IMR-90 (cell line): ENCODE measurements at regions not wholly inside any gene's neighbourhood (a gene's known extent, or its start where the extent isn't known, plus 50 kb on each side); places are given as distances from the start of the nearest gene placed in this dataset.

ENCODE experiments used
- ATAC-seq: fragments of 200-7000 bp; cut with Tn5 transposase; 2 replicates; pipeline ENCODE4 v1.9.1; 2020; ENCODE audit warnings: low read depth, mild to moderate bottlenecking, moderate library complexity
- BruUV-seq: library from RNA; stranded (reverse); fragments of 400-500 nt; replicated peaks from 2 replicates; lab custom pipeline; 2021; lab: Mats Ljungman, UMichigan
- CTCF ChIA-PET: fragments of 300-600 bp; formaldehyde crosslinking; extraction: SDS; loops from one replicate; lab custom pipeline; 2021; ENCODE audit warnings: antibody characterized with exemption; lab: Yijun Ruan, JAX
- POLR2A ChIA-PET: fragments of 300-600 bp; sonication (Branson Sonifier 250); formaldehyde crosslinking; loops from one replicate; lab custom pipeline; 2022; ENCODE audit warnings: antibody characterized with exemption; ENCODE audit not compliant: unreplicated experiment; lab: Charles Lee
- DNase-seq: peaks from one replicate; pipeline ENCODE4 v3.0.0; 2013
- H2AFZ ChIP-seq: replicated peaks from 2 replicates; pipeline ENCODE3; 2013; ENCODE audit warnings: low read length, mild to moderate bottlenecking; ENCODE audit not compliant: poor library complexity
- H2AK5ac ChIP-seq: 2 replicates; pipeline ENCODE4 v1.6.1; 2013; ENCODE audit warnings: low read depth, low read length, inconsistent platforms
- H2AK9ac ChIP-seq: replicated peaks from 2 replicates; pipeline ENCODE3; 2013; ENCODE audit warnings: mild to moderate bottlenecking, low read depth, low read length, moderate library complexity; ENCODE audit not compliant: poor library complexity
- H2BK120ac ChIP-seq: 2 replicates; pipeline ENCODE4 v1.6.1; 2013; ENCODE audit warnings: low read depth, low read length, inconsistent platforms
- H2BK15ac ChIP-seq: 3 replicates; pipeline ENCODE4 v1.6.1; 2013; ENCODE audit warnings: low read depth, low read length, inconsistent platforms
- H2BK20ac ChIP-seq: 2 replicates; pipeline ENCODE4 v1.6.1; 2013; ENCODE audit warnings: low read depth, mild to moderate bottlenecking, inconsistent platforms, low read length, moderate library complexity
- H2BK5ac ChIP-seq: 2 replicates; pipeline ENCODE4 v1.6.1; 2013; ENCODE audit warnings: mild to moderate bottlenecking, low read depth, low read length, inconsistent platforms; ENCODE audit not compliant: poor library complexity, severe bottlenecking
- H3K14ac ChIP-seq: replicated peaks from 2 replicates; pipeline ENCODE4 v1.6.1; 2013; ENCODE audit warnings: low read depth, low read length, inconsistent platforms
- H3K18ac ChIP-seq: 2 replicates; pipeline ENCODE4 v1.6.1; 2013; ENCODE audit warnings: low read depth, low read length, control low read depth
- H3K23ac ChIP-seq: 2 replicates; pipeline ENCODE4 v1.6.1; 2013; ENCODE audit warnings: low read depth, low read length, inconsistent platforms
- H3K27ac ChIP-seq: 2 replicates; pipeline ENCODE4 v1.5.1; 2013; ENCODE audit warnings: mild to moderate bottlenecking, control low read depth, low read length; ENCODE audit not compliant: insufficient read depth
- H3K27me3 ChIP-seq: 2 replicates; pipeline ENCODE4 v1.6.1; 2013; ENCODE audit warnings: low read length; ENCODE audit not compliant: control insufficient read depth, insufficient read depth
- H3K36me3 ChIP-seq: 2 replicates; pipeline ENCODE4 v1.6.1; 2013; ENCODE audit warnings: low read length, mixed read lengths; ENCODE audit not compliant: control insufficient read depth, insufficient read depth
- H3K4ac ChIP-seq: 2 replicates; pipeline ENCODE4 v1.6.1; 2013; ENCODE audit warnings: low read depth, low read length, inconsistent platforms
- H3K4me1 ChIP-seq: 2 replicates; pipeline ENCODE4 v1.6.1; 2013; ENCODE audit warnings: low read length, mixed read lengths; ENCODE audit not compliant: control insufficient read depth, insufficient read depth
- H3K4me2 ChIP-seq: 2 replicates; pipeline ENCODE4 v1.6.1; 2013; ENCODE audit warnings: low read depth, mild to moderate bottlenecking, control low read depth, low read length, moderate library complexity
- H3K4me3 ChIP-seq: 2 replicates; pipeline ENCODE4 v1.5.1; 2013; ENCODE audit warnings: low read depth, mild to moderate bottlenecking, control low read depth, low read length, moderate library complexity; ENCODE audit not compliant: insufficient read depth
- H3K56ac ChIP-seq: 2 replicates; pipeline ENCODE4 v1.6.1; 2013; ENCODE audit warnings: low read length, inconsistent platforms; ENCODE audit not compliant: insufficient read depth; ENCODE audit errors: extremely low read depth
- H3K79me1 ChIP-seq, 2 experiments: 2 replicates each; pipeline ENCODE4 v1.6.1; 2013; ENCODE audit warnings: low read length in 2 of 2, inconsistent platforms in 1 of 2, low read depth in 1 of 2
- H3K9ac ChIP-seq: 2 replicates; pipeline ENCODE4 v1.6.1; 2013; ENCODE audit warnings: low read depth, low read length, control low read depth
- H3K9me1 ChIP-seq: 2 replicates; pipeline ENCODE4 v1.6.1; 2013; ENCODE audit warnings: low read length, inconsistent platforms; ENCODE audit not compliant: insufficient read depth
- H3K9me3 ChIP-seq: 2 replicates; pipeline ENCODE4 v1.6.1; 2013; ENCODE audit warnings: low read length; ENCODE audit not compliant: control insufficient read depth, insufficient read depth
- H4K20me1 ChIP-seq: 2 replicates; pipeline ENCODE4 v1.6.1; 2013; ENCODE audit warnings: low read length, inconsistent platforms; ENCODE audit not compliant: insufficient read depth
- H4K5ac ChIP-seq: 2 replicates; pipeline ENCODE4 v1.6.1; 2013; ENCODE audit warnings: mild to moderate bottlenecking, low read depth, low read length, control low read depth
- H4K8ac ChIP-seq, 2 experiments: 2 replicates each; pipeline ENCODE4 v1.6.1; 2013; ENCODE audit warnings: low read depth in 2 of 2, low read length in 2 of 2, control low read depth in 1 of 2, inconsistent platforms in 1 of 2
- H4K91ac ChIP-seq: 2 replicates; pipeline ENCODE4 v1.6.1; 2013; ENCODE audit warnings: low read depth, low read length, inconsistent platforms; ENCODE audit not compliant: insufficient read depth
- BHLHE40 ChIP-seq: fragments of 150-350 bp; IDR thresholded peaks from 2 replicates; pipeline ENCODE4 v1.6.1; 2016; ENCODE audit warnings: mild to moderate bottlenecking, low read depth, low read length
- CEBPB ChIP-seq: IDR thresholded peaks from 2 replicates; pipeline ENCODE4 v1.6.1; 2012; ENCODE audit warnings: low read depth, low read length, improper control_type of control experiment
- CHD1 ChIP-seq: IDR thresholded peaks from 2 replicates; pipeline ENCODE4 v1.6.1; 2012; ENCODE audit warnings: low read depth, low read length, improper control_type of control experiment
- FOS ChIP-seq: fragments of 150-350 bp; IDR thresholded peaks from 2 replicates; pipeline ENCODE4 v1.6.1; 2016; ENCODE audit warnings: low read depth, low read length
- MAFK ChIP-seq: IDR thresholded peaks from 2 replicates; pipeline ENCODE4 v1.6.1; 2012; ENCODE audit warnings: low read depth, low read length, improper control_type of control experiment
- MAZ ChIP-seq: IDR thresholded peaks from 2 replicates; pipeline ENCODE4 v1.6.1; 2012; ENCODE audit warnings: low read depth, mild to moderate bottlenecking, low read length, improper control_type of control experiment, moderate library complexity, borderline replicate concordance
- MXI1 ChIP-seq: IDR thresholded peaks from 2 replicates; pipeline ENCODE4 v1.6.1; 2012; ENCODE audit warnings: low read depth, mild to moderate bottlenecking, low read length, moderate library complexity, borderline replicate concordance
- NFE2L2 ChIP-seq: fragments of 150-350 bp; IDR thresholded peaks from 2 replicates; pipeline ENCODE4 v1.6.1; 2016; ENCODE audit warnings: low read depth, mild to moderate bottlenecking, low read length
- POLR2A ChIP-seq: IDR thresholded peaks from 2 replicates; pipeline ENCODE4 v1.6.1; 2012; ENCODE audit warnings: mild to moderate bottlenecking, low read depth, low read length
- RAD21 ChIP-seq: IDR thresholded peaks from 2 replicates; pipeline ENCODE4 v1.6.1; 2012; ENCODE audit warnings: low read length, improper control_type of control experiment
- RCOR1 ChIP-seq: IDR thresholded peaks from 2 replicates; pipeline ENCODE4 v1.6.1; 2012; ENCODE audit warnings: mild to moderate bottlenecking, low read length, improper control_type of control experiment; ENCODE audit not compliant: insufficient replicate concordance
- RFX5 ChIP-seq: IDR thresholded peaks from 2 replicates; pipeline ENCODE4 v1.8.0; 2012; ENCODE audit warnings: low read depth, mild to moderate bottlenecking, low read length, moderate library complexity
- SMC3 ChIP-seq: fragments of 150-350 bp; IDR thresholded peaks from 2 replicates; pipeline ENCODE4 v1.6.1; 2016; ENCODE audit warnings: low read depth, mild to moderate bottlenecking, antibody characterized with exemption, low read length, moderate library complexity
- WGBS, 2 experiments: methylation state at CpG; one replicate each; pipeline versions ENCODE4 v1.1.5 to v1.1.7; 2013; ENCODE audit warnings: missing lambda C conversion rate in 2 of 2; ENCODE audit not compliant: insufficient read length in 1 of 2; ENCODE audit errors: extremely low coverage in 2 of 2; 5-methylcytosine and 5-hydroxymethylcytosine counted together
- dilution Hi-C: fragments of 300-500 bp; cut with HindIII; formaldehyde crosslinking; loops from one replicate; pipeline ENCODE4 v1.14.3; 2018; ENCODE audit warnings: low sequenced_read_pairs; ENCODE audit not compliant: unreplicated experiment
- in situ Hi-C: fragments of 300-500 bp; cut with MboI; formaldehyde crosslinking; loops from 3 replicates; pipeline ENCODE4 v1.14.3; 2019; ENCODE audit warnings: low sequenced_read_pairs, inconsistent platforms, mixed read lengths
- intact Hi-C: fragments of 100-400 bp; cut with micrococcal nuclease; formaldehyde crosslinking; loops from 2 replicates; pipeline ENCODE4 v1.10.0; 2022
- TF ChIP-seq, protein P1 (sequence below): conservative IDR thresholded peaks from 2 replicates; pipeline ENCODE4 v1.5.1; 2012; ENCODE audit warnings: mild to moderate bottlenecking, low read depth, low read length, improper control_type of control experiment
- TF ChIP-seq, protein P2 (sequence below): fragments of 150-350 bp; IDR thresholded peaks from 2 replicates; pipeline ENCODE4 v1.6.1; 2016; ENCODE audit warnings: low read depth, mild to moderate bottlenecking, low read length, moderate library complexity, borderline replicate concordance
- TF ChIP-seq, protein P3 (sequence below): fragments of 150-350 bp; IDR thresholded peaks from 2 replicates; pipeline ENCODE4 v1.6.1; 2017; ENCODE audit warnings: mild to moderate bottlenecking, antibody characterized with exemption, low read length, low read depth

DNA sequence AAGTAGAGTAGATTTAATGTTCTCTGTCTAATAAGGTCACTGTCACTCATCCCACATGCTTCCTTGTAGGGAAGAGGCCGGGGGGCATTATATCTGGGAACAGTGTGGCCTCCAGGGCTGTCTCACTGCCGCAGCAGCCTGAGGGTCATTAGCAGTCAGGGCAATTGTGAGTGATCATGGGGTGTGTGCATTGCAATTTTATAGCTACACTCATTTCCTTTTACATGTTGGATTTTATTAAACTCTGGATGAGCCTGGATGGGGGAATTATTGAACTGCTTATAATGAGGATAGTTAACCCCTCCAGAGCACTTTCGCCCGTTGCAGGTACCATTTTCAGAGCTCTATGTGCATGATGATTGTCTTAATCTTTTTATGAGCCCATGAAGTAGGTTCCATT is 60.9 kb upstream of the DISP3 start:
- Histone ChIP-seq H2AK5ac (no peak overlapping the region), H2AK9ac (no peak overlapping the region), H2BK5ac (no peak overlapping the region), H3K9me1 (no peaks in the 10 kb centered on the region), H2BK15ac (no peak overlapping the region), H4K5ac (no peak overlapping the region), H3K36me3 (no peaks in the 10 kb centered on the region), H3K14ac (no peak overlapping the region), H3K79me1 (no peaks in the 10 kb centered on the region), H2BK20ac (no peak overlapping the region), H3K4me2 (no peak overlapping the region), H2BK120ac (no peak overlapping the region), H4K20me1 (no peaks in the 10 kb centered on the region), H3K4me3 (no peak overlapping the region), H3K18ac (no peak overlapping the region), H3K56ac (no peak overlapping the region), H4K91ac (no peak overlapping the region), H2AFZ (no peak overlapping the region), H3K23ac (no peak overlapping the region), H3K4ac (no peak overlapping the region), H3K9ac (no peak overlapping the region), H3K27ac (no peak overlapping the region), H3K4me1 (no peaks in the 10 kb centered on the region), H4K8ac (no peak overlapping the region), H3K9me3 (no peaks in the 10 kb centered on the region), H3K27me3 (peaks cover 3% of the 10 kb centered on the region)
- no peak for TF ChIP-seq RAD21
- no peak for TF ChIP-seq BHLHE40
- no peak for TF ChIP-seq POLR2A
- TF ChIP-seq SMC3 = no peak
- TF ChIP-seq, protein P1, sequence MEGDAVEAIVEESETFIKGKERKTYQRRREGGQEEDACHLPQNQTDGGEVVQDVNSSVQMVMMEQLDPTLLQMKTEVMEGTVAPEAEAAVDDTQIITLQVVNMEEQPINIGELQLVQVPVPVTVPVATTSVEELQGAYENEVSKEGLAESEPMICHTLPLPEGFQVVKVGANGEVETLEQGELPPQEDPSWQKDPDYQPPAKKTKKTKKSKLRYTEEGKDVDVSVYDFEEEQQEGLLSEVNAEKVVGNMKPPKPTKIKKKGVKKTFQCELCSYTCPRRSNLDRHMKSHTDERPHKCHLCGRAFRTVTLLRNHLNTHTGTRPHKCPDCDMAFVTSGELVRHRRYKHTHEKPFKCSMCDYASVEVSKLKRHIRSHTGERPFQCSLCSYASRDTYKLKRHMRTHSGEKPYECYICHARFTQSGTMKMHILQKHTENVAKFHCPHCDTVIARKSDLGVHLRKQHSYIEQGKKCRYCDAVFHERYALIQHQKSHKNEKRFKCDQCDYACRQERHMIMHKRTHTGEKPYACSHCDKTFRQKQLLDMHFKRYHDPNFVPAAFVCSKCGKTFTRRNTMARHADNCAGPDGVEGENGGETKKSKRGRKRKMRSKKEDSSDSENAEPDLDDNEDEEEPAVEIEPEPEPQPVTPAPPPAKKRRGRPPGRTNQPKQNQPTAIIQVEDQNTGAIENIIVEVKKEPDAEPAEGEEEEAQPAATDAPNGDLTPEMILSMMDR = no peak
- no peak for TF ChIP-seq MAFK
- TF ChIP-seq RCOR1 = no peak
- no peak for TF ChIP-seq MXI1
- TF ChIP-seq CHD1 = no peak
- TF ChIP-seq RFX5 = no peak
- TF ChIP-seq FOS = no peak
- TF ChIP-seq NFE2L2 = no peak
- TF ChIP-seq, protein P2, sequence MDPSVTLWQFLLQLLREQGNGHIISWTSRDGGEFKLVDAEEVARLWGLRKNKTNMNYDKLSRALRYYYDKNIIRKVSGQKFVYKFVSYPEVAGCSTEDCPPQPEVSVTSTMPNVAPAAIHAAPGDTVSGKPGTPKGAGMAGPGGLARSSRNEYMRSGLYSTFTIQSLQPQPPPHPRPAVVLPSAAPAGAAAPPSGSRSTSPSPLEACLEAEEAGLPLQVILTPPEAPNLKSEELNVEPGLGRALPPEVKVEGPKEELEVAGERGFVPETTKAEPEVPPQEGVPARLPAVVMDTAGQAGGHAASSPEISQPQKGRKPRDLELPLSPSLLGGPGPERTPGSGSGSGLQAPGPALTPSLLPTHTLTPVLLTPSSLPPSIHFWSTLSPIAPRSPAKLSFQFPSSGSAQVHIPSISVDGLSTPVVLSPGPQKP = no peak
- TF ChIP-seq CEBPB = no peak
- no peak for TF ChIP-seq MAZ
- TF ChIP-seq, protein P3, sequence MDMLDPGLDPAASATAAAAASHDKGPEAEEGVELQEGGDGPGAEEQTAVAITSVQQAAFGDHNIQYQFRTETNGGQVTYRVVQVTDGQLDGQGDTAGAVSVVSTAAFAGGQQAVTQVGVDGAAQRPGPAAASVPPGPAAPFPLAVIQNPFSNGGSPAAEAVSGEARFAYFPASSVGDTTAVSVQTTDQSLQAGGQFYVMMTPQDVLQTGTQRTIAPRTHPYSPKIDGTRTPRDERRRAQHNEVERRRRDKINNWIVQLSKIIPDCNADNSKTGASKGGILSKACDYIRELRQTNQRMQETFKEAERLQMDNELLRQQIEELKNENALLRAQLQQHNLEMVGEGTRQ = no peak
- intact Hi-C loops (no loop called here), dilution Hi-C loops (no loop called here), in situ Hi-C loops (no loop called here)
- no CpG with 5 or more reads among the region's 4 CpGs for WGBS, 2 experiments
- no TSS peak for BruUV-seq
- ATAC-seq (no peak), DNase-seq (no peak)
- ChIA-PET POLR2A (no interaction called here), CTCF (no interaction called here)
